Neural cell (in vitro differentiated cells): ENCODE measurements at regions not wholly inside any gene's neighbourhood (a gene's known extent, or its start where the extent isn't known, plus 50 kb on each side); places are given as distances from the start of the nearest gene placed in this dataset.

Experiments used
- H2AFZ ChIP-seq: fragments of 200-600, 300-800 bp; sonication (generic), shearing (Covaris generic); 2 replicates; pipeline ENCODE4 v1.6.0; 2014; ENCODE audit warnings: low read depth, mild to moderate bottlenecking, antibody characterized with exemption, low read length, moderate library complexity
- H3F3A ChIP-seq: fragments of 200-600 bp; shearing (Covaris generic); 2 replicates; pipeline ENCODE4 v1.6.1; 2016; ENCODE audit warnings: mild to moderate bottlenecking, moderate library complexity, mixed read lengths, antibody characterized with exemption, low read length; ENCODE audit not compliant: insufficient read depth, poor library complexity, severe bottlenecking
- H3K27ac ChIP-seq: fragments of 200-600, 300-800 bp; sonication (generic), shearing (Covaris generic); 2 replicates; pipeline ENCODE4 v1.5.1; 2014; ENCODE audit warnings: mild to moderate bottlenecking, low read length, moderate library complexity
- H3K27me3 ChIP-seq: fragments of 300-800, 200-600 bp; sonication (generic), shearing (Covaris generic); 2 replicates; pipeline ENCODE4 v1.6.0; 2014; ENCODE audit warnings: mild to moderate bottlenecking, low read depth, low read length, moderate library complexity; ENCODE audit not compliant: insufficient read depth
- H3K36me3 ChIP-seq: fragments of 300-800, 200-600 bp; sonication (generic), shearing (Covaris generic); 2 replicates; pipeline ENCODE4 v1.5.1; 2014; ENCODE audit warnings: mild to moderate bottlenecking, antibody characterized with exemption, low read length, moderate library complexity; ENCODE audit not compliant: insufficient read depth
- H3K4me2 ChIP-seq: fragments of 300-800, 200-600 bp; sonication (generic), shearing (Covaris generic); 2 replicates; pipeline ENCODE4 v1.6.0; 2014; ENCODE audit warnings: mild to moderate bottlenecking, low read length
- H3K4me3 ChIP-seq: fragments of 300-800, 200-600 bp; sonication (generic), shearing (Covaris generic); 2 replicates; pipeline ENCODE4 v1.5.1; 2014; ENCODE audit warnings: mild to moderate bottlenecking, low read length, moderate library complexity
- H3K79me2 ChIP-seq: fragments of 200-600 bp; shearing (Covaris generic); replicated peaks from 2 replicates; pipeline ENCODE4 v1.6.0; 2014; ENCODE audit warnings: mild to moderate bottlenecking, low read length, moderate library complexity; ENCODE audit not compliant: insufficient read depth
- H3K9ac ChIP-seq: fragments of 300-800, 200-600 bp; sonication (generic), shearing (Covaris generic); 2 replicates; pipeline ENCODE4 v1.6.1; 2016; ENCODE audit warnings: mild to moderate bottlenecking, low read length, mixed read lengths
- H3K9me2 ChIP-seq: fragments of 200-600 bp; shearing (Covaris generic); 2 replicates; pipeline ENCODE4 v1.6.1; 2016; ENCODE audit warnings: mild to moderate bottlenecking, low read length, mixed read lengths; ENCODE audit not compliant: insufficient read depth
- H3K9me3 ChIP-seq: fragments of 200-600, 300-800 bp; sonication (generic), shearing (Covaris generic); 2 replicates; pipeline ENCODE4 v1.6.1; 2016; ENCODE audit warnings: mild to moderate bottlenecking, mixed run types, low read length, moderate library complexity, mixed read lengths
- H4K20me1 ChIP-seq: fragments of 200-600 bp; shearing (Covaris generic); 2 replicates; pipeline ENCODE4 v1.6.1; 2016; ENCODE audit warnings: mild to moderate bottlenecking, mixed run types; ENCODE audit not compliant: insufficient read depth
- EP300 ChIP-seq: fragments of 450-650 bp; conservative IDR thresholded peaks from 2 replicates; pipeline ENCODE4 v1.6.1; 2014; ENCODE audit warnings: antibody characterized with exemption, mild to moderate bottlenecking, moderate library complexity; ENCODE audit not compliant: poor library complexity, severe bottlenecking
- EZH2 ChIP-seq: fragments of 200-600, 300-800 bp; shearing (Covaris generic), sonication (generic); IDR thresholded peaks from 2 replicates; pipeline ENCODE4 v1.6.1; 2014; ENCODE audit warnings: antibody characterized with exemption, low read length, borderline replicate concordance, mild to moderate bottlenecking; ENCODE audit not compliant: insufficient read depth, poor library complexity, severe bottlenecking
- MXI1 ChIP-seq: fragments of 450-650 bp; conservative IDR thresholded peaks from 2 replicates; pipeline ENCODE4 v1.6.1; 2014; ENCODE audit warnings: antibody characterized with exemption, mild to moderate bottlenecking; ENCODE audit not compliant: poor library complexity, severe bottlenecking
- POLR2AphosphoS5 ChIP-seq: IDR thresholded peaks from 2 replicates; pipeline ENCODE4 v1.6.1; 2012
- RAD21 ChIP-seq: fragments of 450-650 bp; conservative IDR thresholded peaks from 2 replicates; pipeline ENCODE4 v1.6.1; 2014; ENCODE audit warnings: antibody characterized with exemption, mild to moderate bottlenecking, moderate library complexity
- REST ChIP-seq: IDR thresholded peaks from 2 replicates; pipeline ENCODE4 v1.6.1; 2012; ENCODE audit warnings: borderline replicate concordance
- SMC3 ChIP-seq: fragments of 450-650 bp; conservative IDR thresholded peaks from 2 replicates; pipeline ENCODE4 v1.6.1; 2014; ENCODE audit warnings: antibody characterized with exemption, mild to moderate bottlenecking, moderate library complexity; ENCODE audit not compliant: poor library complexity
- TAF1 ChIP-seq: IDR thresholded peaks from 2 replicates; pipeline ENCODE4 v1.6.1; 2012; ENCODE audit warnings: low read depth
- TF ChIP-seq, protein P1 (sequence below): fragments of 450-650 bp; IDR thresholded peaks from 2 replicates; pipeline ENCODE4 v1.5.1; 2014; ENCODE audit warnings: antibody characterized with exemption, mild to moderate bottlenecking, moderate library complexity; ENCODE audit not compliant: poor library complexity, severe bottlenecking

- Histone ChIP-seq H3K27me3 (no peaks in the 10 kb centered on the region), H3K27ac (no peak overlapping the region), H3K4me2 (no peak overlapping the region), H3K79me2 (no peaks in the 10 kb centered on the region), H3K9me2 (no peaks in the 10 kb centered on the region), H4K20me1 (no peaks in the 10 kb centered on the region), H2AFZ (no peak overlapping the region), H3K9ac (no peak overlapping the region), H3K9me3 (no peaks in the 10 kb centered on the region), H3K36me3 (no peaks in the 10 kb centered on the region), H3F3A (no peaks in the 10 kb centered on the region), H3K4me3 (no peak overlapping the region)
- TF ChIP-seq MXI1 = no peak
- TF ChIP-seq EP300 = no peak
- TF ChIP-seq, protein P1, sequence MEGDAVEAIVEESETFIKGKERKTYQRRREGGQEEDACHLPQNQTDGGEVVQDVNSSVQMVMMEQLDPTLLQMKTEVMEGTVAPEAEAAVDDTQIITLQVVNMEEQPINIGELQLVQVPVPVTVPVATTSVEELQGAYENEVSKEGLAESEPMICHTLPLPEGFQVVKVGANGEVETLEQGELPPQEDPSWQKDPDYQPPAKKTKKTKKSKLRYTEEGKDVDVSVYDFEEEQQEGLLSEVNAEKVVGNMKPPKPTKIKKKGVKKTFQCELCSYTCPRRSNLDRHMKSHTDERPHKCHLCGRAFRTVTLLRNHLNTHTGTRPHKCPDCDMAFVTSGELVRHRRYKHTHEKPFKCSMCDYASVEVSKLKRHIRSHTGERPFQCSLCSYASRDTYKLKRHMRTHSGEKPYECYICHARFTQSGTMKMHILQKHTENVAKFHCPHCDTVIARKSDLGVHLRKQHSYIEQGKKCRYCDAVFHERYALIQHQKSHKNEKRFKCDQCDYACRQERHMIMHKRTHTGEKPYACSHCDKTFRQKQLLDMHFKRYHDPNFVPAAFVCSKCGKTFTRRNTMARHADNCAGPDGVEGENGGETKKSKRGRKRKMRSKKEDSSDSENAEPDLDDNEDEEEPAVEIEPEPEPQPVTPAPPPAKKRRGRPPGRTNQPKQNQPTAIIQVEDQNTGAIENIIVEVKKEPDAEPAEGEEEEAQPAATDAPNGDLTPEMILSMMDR = no peak
- no peak for TF ChIP-seq SMC3
- no peak for TF ChIP-seq TAF1
- no peak for TF ChIP-seq RAD21
- TF ChIP-seq REST = no peak
- TF ChIP-seq EZH2 = no peak
- no peak for TF ChIP-seq POLR2AphosphoS5
These were observed 608.0 kb upstream of the NRP1 start for GRCh38 chr10:33942508-33942907.

DNA sequence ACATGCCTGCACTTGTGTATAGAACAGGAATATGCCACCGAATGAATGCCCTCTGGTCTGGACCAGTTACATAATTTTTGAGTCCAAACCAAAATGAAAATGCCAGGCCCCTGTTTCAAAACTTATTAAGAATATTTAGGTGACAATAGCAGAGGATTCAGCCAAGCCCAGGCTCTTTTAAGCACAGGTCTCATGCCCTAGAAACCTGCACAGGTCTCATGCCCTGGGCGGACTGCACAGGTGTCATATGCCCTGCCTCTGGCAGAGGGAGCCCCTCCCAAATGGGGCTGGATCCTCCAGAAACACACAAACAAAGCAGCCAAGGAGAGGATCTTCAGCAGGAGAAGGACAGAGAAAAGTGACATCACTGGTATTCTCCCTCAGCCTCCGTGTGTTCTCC lies 605.4 kb upstream of the NRP1 start:
- H3K27ac ChIP-seq = no peak overlapping the region
- no peak overlapping the region for H2AFZ ChIP-seq
- no peaks in the 10 kb centered on the region for H3K79me2 ChIP-seq
- no peak overlapping the region for H3K9ac ChIP-seq
- no peaks in the 10 kb centered on the region for H3K9me2 ChIP-seq
- no peaks in the 10 kb centered on the region for H3F3A ChIP-seq
- no peak overlapping the region for H3K4me3 ChIP-seq
- no peaks in the 10 kb centered on the region for H3K9me3 ChIP-seq
- no peaks in the 10 kb centered on the region for H3K36me3 ChIP-seq
- TF ChIP-seq RAD21 (no peak), EZH2 (no peak), TAF1 (no peak), EP300 (no peak)
- TF ChIP-seq, protein P1 = no peak
- H3K4me2 ChIP-seq = no peak overlapping the region
- no peaks in the 10 kb centered on the region for H4K20me1 ChIP-seq
- no peaks in the 10 kb centered on the region for H3K27me3 ChIP-seq
